ENCODE measurements at regions not wholly inside any gene's neighbourhood (a gene's known extent, or its start where the extent isn't known, plus 50 kb on each side); places are given as distances from the start of the nearest gene placed in this dataset.

- no peaks in the 10 kb centered on the region for H3K4me1 ChIP-seq (ENCODE audit: control insufficient read depth, insufficient read depth, low read length)
- no peaks in the 10 kb centered on the region for H3K9me3 ChIP-seq (ENCODE audit: control insufficient read depth, insufficient read depth, low read depth, low read length)
- no peaks in the 10 kb centered on the region for H3K36me3 ChIP-seq (ENCODE audit: control insufficient read depth in 2 of 2, insufficient read depth in 1 of 2, low read length in 2 of 2)
- H3K4me3 ChIP-seq (ENCODE audit: low read depth, low read length) = no peak overlapping the region
- no peak overlapping the region for H3K27ac ChIP-seq (ENCODE audit: extremely low read depth, low read depth, low read length)
- POLR2A ChIA-PET = no interaction called here
- TF ChIP-seq ZNF449 (tag by site-specific recombination; IDR thresholded peaks at IDR 0.05) = no peak
- CTCF ChIA-PET = no interaction called here
Measured at GRCh38 chr4:11743976-11744375, 315.3 kb upstream of the HS3ST1 start.

GRCh38 chr4:11743236-11743635 is 314.5 kb upstream of the HS3ST1 start:
- H3K27ac ChIP-seq (ENCODE audit: extremely low read depth, low read depth, low read length) = no peak overlapping the region
- no peaks in the 10 kb centered on the region for H3K36me3 ChIP-seq (ENCODE audit: control insufficient read depth in 2 of 2, insufficient read depth in 1 of 2, low read length in 2 of 2)
- TF ChIP-seq PRDM4 (tag by site-specific recombination; IDR thresholded peaks at IDR 0.05) (no peak), SCRT2 (tag by site-specific recombination; IDR thresholded peaks at IDR 0.05) (no peak), ZNF248 (tag by site-specific recombination; IDR thresholded peaks at IDR 0.05) (no peak), ZNF473 (tag by site-specific recombination; IDR thresholded peaks at IDR 0.05) (no peak), YY2 (tag by site-specific recombination; IDR thresholded peaks at IDR 0.05) (no peak), ZNF138 (tag by site-specific recombination; IDR thresholded peaks at IDR 0.05; ENCODE audit: borderline replicate concordance) (no peak), KLF17 (tag by site-specific recombination; IDR thresholded peaks at IDR 0.05) (no peak), ZBTB7A (tag by site-specific recombination; IDR thresholded peaks at IDR 0.05; ENCODE audit: low read depth) (no peak), ZNF610 (tag by site-specific recombination; IDR thresholded peaks at IDR 0.05; ENCODE audit: borderline replicate concordance) (no peak), ZNF223 (tag by site-specific recombination; IDR thresholded peaks at IDR 0.05) (no peak), ZFHX2 (tag by site-specific recombination; conservative IDR thresholded peaks at IDR 0.05) (no peak), ZNF16 (tag by site-specific recombination; IDR thresholded peaks at IDR 0.05; ENCODE audit: low read depth) (no peak)
- ChIA-PET CTCF (no interaction called here), POLR2A (no interaction called here)
- H3K4me3 ChIP-seq (ENCODE audit: low read depth, low read length) = no peak overlapping the region
- H3K9me3 ChIP-seq (ENCODE audit: control insufficient read depth, insufficient read depth, low read depth, low read length) = no peaks in the 10 kb centered on the region
- H3K4me1 ChIP-seq (ENCODE audit: control insufficient read depth, insufficient read depth, low read length) = no peaks in the 10 kb centered on the region

GRCh38 chr4:11741190-11741652 is 312.5 kb upstream of the HS3ST1 start:
- ChIA-PET CTCF (no interaction called here), POLR2A (no interaction called here)
- TF ChIP-seq RBAK (tag by site-specific recombination; IDR thresholded peaks at IDR 0.05) = no peak
- TF ChIP-seq ZNF654 (tag by site-specific recombination; IDR thresholded peaks at IDR 0.05; ENCODE audit: low read depth) = no peak
- no peak for TF ChIP-seq GLI2 (tag by site-specific recombination; IDR thresholded peaks at IDR 0.05; ENCODE audit: borderline replicate concordance, low read depth)
- no peak for TF ChIP-seq ZNF391 (tag by site-specific recombination; IDR thresholded peaks at IDR 0.05; ENCODE audit: borderline replicate concordance, low read depth)
- TF ChIP-seq ZNF692 (tag by site-specific recombination; IDR thresholded peaks at IDR 0.05) = no peak
- no peak for TF ChIP-seq WT1 (tag by site-specific recombination; IDR thresholded peaks at IDR 0.05)
- no peak for TF ChIP-seq KLF7 (tag by site-specific recombination; IDR thresholded peaks at IDR 0.05; ENCODE audit: borderline replicate concordance)
- no peak for TF ChIP-seq ZBTB10 (tag by site-specific recombination; IDR thresholded peaks at IDR 0.05)
- no peak for TF ChIP-seq TCF7L2 (IDR thresholded peaks at IDR 0.05; ENCODE audit: borderline replicate concordance, low read depth, low read length)
- Histone ChIP-seq H3K9me3 (ENCODE audit: control insufficient read depth, insufficient read depth, low read depth, low read length) (no peaks in the 10 kb centered on the region), H3K27ac (ENCODE audit: extremely low read depth, low read depth, low read length) (no peak overlapping the region), H3K4me1 (ENCODE audit: control insufficient read depth, insufficient read depth, low read length) (no peaks in the 10 kb centered on the region), H3K36me3 (ENCODE audit: control insufficient read depth in 2 of 2, insufficient read depth in 1 of 2, low read length in 2 of 2) (no peaks in the 10 kb centered on the region), H3K4me3 (ENCODE audit: low read depth, low read length) (no peak overlapping the region)
